GM23338 (cell line): ENCODE measurements at regions not wholly inside any gene's neighbourhood (a gene's known extent, or its start where the extent isn't known, plus 50 kb on each side); places are given as distances from the start of the nearest gene placed in this dataset.

Experiments
- ATAC-seq: fragments of 200-7000 bp; cut with Tn5 transposase; 3 replicates; pipeline ENCODE4 v1.9.1; 2020
- DNase-seq: peaks from one replicate; pipeline ENCODE4 v3.0.0-alpha.2; 2015; ENCODE audit warnings: low spot score
- H2AFZ ChIP-seq: fragments of 200-600 bp; sonication (generic); 2 replicates; pipeline ENCODE4 v1.8.0; 2016; ENCODE audit warnings: antibody characterized with exemption, mild to moderate bottlenecking, moderate library complexity
- H3F3A ChIP-seq: fragments of 200-600 bp; sonication (generic); replicated peaks from 2 replicates; pipeline ENCODE4 v1.8.0; 2017; ENCODE audit warnings: antibody characterized with exemption, mixed run types, low read depth
- H3K27ac ChIP-seq: fragments of 200-600 bp; sonication (generic); 2 replicates; pipeline ENCODE4 v1.6.1; 2016; ENCODE audit warnings: low read depth
- H3K27me3 ChIP-seq: fragments of 200-600 bp; sonication (generic); 2 replicates; pipeline ENCODE4 v1.8.0; 2016; ENCODE audit warnings: mild to moderate bottlenecking, mixed run types, moderate library complexity; ENCODE audit not compliant: insufficient read depth
- H3K36me3 ChIP-seq: fragments of 200-600 bp; sonication (generic); 2 replicates; pipeline ENCODE4 v1.8.0; 2016; ENCODE audit warnings: mild to moderate bottlenecking; ENCODE audit not compliant: insufficient read depth
- H3K4me1 ChIP-seq: fragments of 200-600 bp; sonication (generic); 2 replicates; pipeline ENCODE4 v1.8.0; 2016; ENCODE audit warnings: mild to moderate bottlenecking, moderate library complexity; ENCODE audit not compliant: insufficient read depth
- H3K4me2 ChIP-seq: fragments of 200-600 bp; sonication (generic); 2 replicates; pipeline ENCODE4 v1.7.1; 2017; ENCODE audit warnings: mixed run types
- H3K4me3 ChIP-seq: fragments of 200-600 bp; sonication (generic); 2 replicates; pipeline ENCODE4 v1.6.1; 2016; ENCODE audit warnings: mixed run types
- H3K79me2 ChIP-seq: fragments of 200-600 bp; sonication (generic); replicated peaks from 2 replicates; pipeline ENCODE4 v1.8.0; 2017; ENCODE audit warnings: mild to moderate bottlenecking; ENCODE audit not compliant: insufficient read depth
- H3K9me2 ChIP-seq: fragments of 200-600 bp; sonication (generic); 2 replicates; pipeline ENCODE4 v1.8.0; 2017; ENCODE audit not compliant: insufficient read depth
- H4K20me1 ChIP-seq: fragments of 200-600 bp; sonication (generic); replicated peaks from 2 replicates; pipeline ENCODE4 v1.8.0; 2017; ENCODE audit warnings: mild to moderate bottlenecking; ENCODE audit not compliant: insufficient read depth
- H3K27ac Mint-ChIP-seq: 2 replicates; pipeline ENCODE4 v1.8.0; 2020; ENCODE audit warnings: inconsistent platforms, mild to moderate bottlenecking, moderate library complexity, mixed read lengths
- H3K27me3 Mint-ChIP-seq: 3 replicates; pipeline ENCODE4 v1.8.0; 2022; ENCODE audit warnings: low read depth, mild to moderate bottlenecking, moderate library complexity, mixed read lengths, inconsistent platforms; ENCODE audit not compliant: insufficient read depth, poor library complexity
- H3K36me3 Mint-ChIP-seq: 3 replicates; pipeline ENCODE4 v1.8.0; 2021; ENCODE audit warnings: low read depth, mild to moderate bottlenecking, inconsistent platforms, moderate library complexity, mixed read lengths
- H3K4me1 Mint-ChIP-seq: 3 replicates; pipeline ENCODE4 v1.8.0; 2020; ENCODE audit warnings: mild to moderate bottlenecking, inconsistent platforms, mixed read lengths
- H3K4me3 Mint-ChIP-seq: 3 replicates; pipeline ENCODE4 v1.8.0; 2021; ENCODE audit warnings: moderate library complexity, mild to moderate bottlenecking, inconsistent platforms, mixed read lengths
- H3K9me3 Mint-ChIP-seq: 3 replicates; pipeline ENCODE4 v1.8.0; 2020; ENCODE audit warnings: moderate library complexity, mild to moderate bottlenecking, inconsistent platforms, mixed read lengths
- CREB1 ChIP-seq: fragments of 250-450 bp; sonication (Bioruptor Pico); IDR thresholded peaks from 2 replicates; pipeline ENCODE4 v1.5.0; 2020; ENCODE audit warnings: low read depth, mild to moderate bottlenecking, moderate library complexity
- CTCF ChIP-seq, 2 experiments: fragments of 200-600 bp in 1 of 2; sonication (generic) in 1 of 2; conservative IDR thresholded peaks; 2 replicates each; pipeline versions ENCODE4 v1.5.1 to v1.6.1; 2016 to 2017; ENCODE audit warnings: antibody characterized with exemption in 2 of 2, low read depth in 2 of 2, mild to moderate bottlenecking in 2 of 2, moderate library complexity in 1 of 2
- ETS1 ChIP-seq: IDR thresholded peaks from 2 replicates; pipeline ENCODE4 v1.6.1; 2016; ENCODE audit warnings: antibody characterized with exemption
- EZH2 ChIP-seq: fragments of 200-600 bp; sonication (generic); IDR thresholded peaks from one replicate; pipeline ENCODE4 v1.8.0; 2017; ENCODE audit warnings: antibody characterized with exemption, mild to moderate bottlenecking, low read depth; ENCODE audit not compliant: unreplicated experiment
- EZH2phosphoT487 ChIP-seq: fragments of 200-600 bp; sonication (generic); IDR thresholded peaks from one replicate; pipeline ENCODE4 v1.8.1; 2018; ENCODE audit warnings: antibody characterized with exemption; ENCODE audit not compliant: unreplicated experiment
- JUNB ChIP-seq: IDR thresholded peaks from one replicate; pipeline ENCODE4 v1.6.1; 2016; ENCODE audit warnings: antibody characterized with exemption; ENCODE audit not compliant: unreplicated experiment
- NANOG ChIP-seq: IDR thresholded peaks from 2 replicates; pipeline ENCODE4 v1.6.1; 2016; ENCODE audit warnings: antibody characterized with exemption, borderline replicate concordance
- REST ChIP-seq: IDR thresholded peaks from one replicate; pipeline ENCODE4 v1.6.1; 2018; ENCODE audit warnings: antibody characterized with exemption; ENCODE audit not compliant: unreplicated experiment
- STAT1 ChIP-seq: IDR thresholded peaks from one replicate; pipeline ENCODE4 v1.6.1; 2016; ENCODE audit warnings: antibody characterized with exemption; ENCODE audit not compliant: unreplicated experiment
- ZNF114 ChIP-seq: fragments of 250-450 bp; sonication (Bioruptor Pico); IDR thresholded peaks from 2 replicates; pipeline ENCODE4 v1.5.0; 2020; ENCODE audit warnings: mild to moderate bottlenecking, moderate library complexity
- ZNF331 ChIP-seq: fragments of 250-450 bp; sonication (Bioruptor Pico); IDR thresholded peaks from 2 replicates; pipeline ENCODE4 v1.5.0; 2020; ENCODE audit warnings: low read depth, mild to moderate bottlenecking, moderate library complexity
- ZNF462 ChIP-seq: fragments of 250-450 bp; sonication (Bioruptor Pico); IDR thresholded peaks from 2 replicates; pipeline ENCODE4 v1.5.0; 2020; ENCODE audit warnings: mild to moderate bottlenecking, moderate library complexity

- Histone ChIP-seq H3K9me2 (no peaks in the 10 kb centered on the region), H4K20me1 (no peaks in the 10 kb centered on the region), H3K4me3 (no peak overlapping the region), H3K79me2 (no peaks in the 10 kb centered on the region), H3K4me2 (no peak overlapping the region), H3K27ac (no peak overlapping the region), H3F3A (no peaks in the 10 kb centered on the region), H3K36me3 (no peaks in the 10 kb centered on the region), H2AFZ (no peak overlapping the region), H3K27me3 (no peaks in the 10 kb centered on the region), H3K4me1 (no peaks in the 10 kb centered on the region)
- Mint-ChIP-seq H3K9me3 (no peaks in the 10 kb centered on the region), H3K27me3 (no peaks in the 10 kb centered on the region), H3K4me3 (no peak overlapping the region), H3K4me1 (no peaks in the 10 kb centered on the region), H3K36me3 (no peaks in the 10 kb centered on the region), H3K27ac (no peak overlapping the region)
- ATAC-seq (no peak), DNase-seq (no peak)
- TF ChIP-seq EZH2phosphoT487 (no peak), ETS1 (no peak), EZH2 (no peak), ZNF331 (no peak), ZNF114 (no peak), ZNF462 (CRISPR knock-in tag) (no peak), STAT1 (no peak), CTCF (conservative IDR thresholded peaks at IDR 0.05; ENCODE audit: low read depth in 2 of 2) (no peak), CREB1 (CRISPR knock-in tag) (no peak), REST (no peak), NANOG (no peak), JUNB (no peak)
These were observed 1699.6 kb downstream of the OTOL1 start for GRCh38 chr3:163196245-163196644.
